ENCODE measurements at regions not wholly inside any gene's neighbourhood (a gene's known extent, or its start where the extent isn't known, plus 50 kb on each side); places are given as distances from the start of the nearest gene placed in this dataset.

- no peak for TF ChIP-seq POLR2A (IDR thresholded peaks at IDR 0.05)
- TF ChIP-seq CTCF (IDR thresholded peaks at IDR 0.05): no peak
Observed at GRCh38 chr11:135002236-135002635, 590.2 kb upstream of the B3GAT1 start.

All from thyroid gland (tissue), 4 donors.